ENCODE measurements at regions not wholly inside any gene's neighbourhood (a gene's known extent, or its start where the extent isn't known, plus 50 kb on each side); places are given as distances from the start of the nearest gene placed in this dataset.

DNA sequence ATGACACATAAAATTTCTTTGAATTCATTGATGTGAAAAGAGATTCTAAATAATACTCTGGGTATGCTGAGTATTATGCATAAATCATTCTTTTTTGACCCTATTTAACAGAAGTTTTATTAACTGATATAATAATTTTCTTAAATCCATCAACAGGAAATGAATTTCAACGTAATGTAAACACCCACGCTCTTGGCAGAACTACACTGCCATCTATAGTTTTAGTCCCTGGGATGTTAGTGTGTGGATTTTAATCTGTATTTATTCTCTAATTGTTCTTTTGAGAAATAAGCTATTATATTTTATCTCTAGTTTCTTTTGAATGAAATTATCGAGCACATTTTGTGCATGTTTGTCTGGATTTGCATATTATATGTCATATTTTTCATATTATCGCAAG, 666.8 kb upstream of the NDST4 start:
- TF ChIP-seq, protein P1, sequence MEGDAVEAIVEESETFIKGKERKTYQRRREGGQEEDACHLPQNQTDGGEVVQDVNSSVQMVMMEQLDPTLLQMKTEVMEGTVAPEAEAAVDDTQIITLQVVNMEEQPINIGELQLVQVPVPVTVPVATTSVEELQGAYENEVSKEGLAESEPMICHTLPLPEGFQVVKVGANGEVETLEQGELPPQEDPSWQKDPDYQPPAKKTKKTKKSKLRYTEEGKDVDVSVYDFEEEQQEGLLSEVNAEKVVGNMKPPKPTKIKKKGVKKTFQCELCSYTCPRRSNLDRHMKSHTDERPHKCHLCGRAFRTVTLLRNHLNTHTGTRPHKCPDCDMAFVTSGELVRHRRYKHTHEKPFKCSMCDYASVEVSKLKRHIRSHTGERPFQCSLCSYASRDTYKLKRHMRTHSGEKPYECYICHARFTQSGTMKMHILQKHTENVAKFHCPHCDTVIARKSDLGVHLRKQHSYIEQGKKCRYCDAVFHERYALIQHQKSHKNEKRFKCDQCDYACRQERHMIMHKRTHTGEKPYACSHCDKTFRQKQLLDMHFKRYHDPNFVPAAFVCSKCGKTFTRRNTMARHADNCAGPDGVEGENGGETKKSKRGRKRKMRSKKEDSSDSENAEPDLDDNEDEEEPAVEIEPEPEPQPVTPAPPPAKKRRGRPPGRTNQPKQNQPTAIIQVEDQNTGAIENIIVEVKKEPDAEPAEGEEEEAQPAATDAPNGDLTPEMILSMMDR (IDR thresholded peaks at IDR 0.05 in 8 of 11, conservative IDR thresholded peaks at IDR 0.05 in 3 of 11), result no peak
- no peak for TF ChIP-seq POLR2AphosphoS5 (IDR thresholded peaks at IDR 0.05)
